Hepatocyte (in vitro differentiated cells): ENCODE measurements at regions not wholly inside any gene's neighbourhood (a gene's known extent, or its start where the extent isn't known, plus 50 kb on each side); places are given as distances from the start of the nearest gene placed in this dataset.

ENCODE experiments used
- DNase-seq: peaks from one replicate; pipeline ENCODE4 v3.0.0-alpha.2; 2016; ENCODE audit warnings: low spot score
- H2AFZ ChIP-seq: fragments of 200-600 bp; sonication (generic); 2 replicates; pipeline ENCODE4 v1.6.0; 2016; ENCODE audit warnings: antibody characterized with exemption, mild to moderate bottlenecking
- H3K27ac ChIP-seq: fragments of 200-600 bp; sonication (generic); 2 replicates; pipeline ENCODE4 v1.5.1; 2016; ENCODE audit warnings: mild to moderate bottlenecking
- H3K27me3 ChIP-seq: fragments of 200-600 bp; sonication (generic); 2 replicates; pipeline ENCODE4 v1.6.1; 2016
- H3K36me3 ChIP-seq: fragments of 200-600 bp; sonication (generic); replicated peaks from 2 replicates; pipeline ENCODE4 v1.5.1; 2016; ENCODE audit warnings: low read depth; ENCODE audit not compliant: insufficient read depth
- H3K4me1 ChIP-seq: fragments of 200-600 bp; sonication (generic); 2 replicates; pipeline ENCODE4 v1.5.1; 2016; ENCODE audit warnings: mild to moderate bottlenecking, moderate library complexity; ENCODE audit not compliant: insufficient read depth
- H3K4me2 ChIP-seq: fragments of 200-600 bp; sonication (generic); 2 replicates; pipeline ENCODE4 v1.6.0; 2016
- H3K4me3 ChIP-seq: fragments of 200-600 bp; sonication (generic); 2 replicates; pipeline ENCODE4 v1.5.1; 2016; ENCODE audit warnings: mild to moderate bottlenecking
- H3K79me2 ChIP-seq: fragments of 200-600 bp; sonication (generic); 2 replicates; pipeline ENCODE4 v1.6.0; 2017; ENCODE audit warnings: mild to moderate bottlenecking
- H3K9me2 ChIP-seq: fragments of 200-600 bp; sonication (generic); replicated peaks from 2 replicates; pipeline ENCODE4 v1.6.0; 2017; ENCODE audit warnings: mild to moderate bottlenecking; ENCODE audit not compliant: insufficient read depth
- H3K9me3 ChIP-seq: fragments of 200-600 bp; sonication (generic); 2 replicates; pipeline ENCODE4 v1.5.1; 2016; ENCODE audit warnings: low read depth, mild to moderate bottlenecking
- H4K20me1 ChIP-seq: fragments of 200-600 bp; sonication (generic); 2 replicates; pipeline ENCODE4 v1.6.0; 2016; ENCODE audit warnings: mild to moderate bottlenecking; ENCODE audit not compliant: insufficient read depth, poor library complexity, severe bottlenecking
- CTCF ChIP-seq: fragments of 200-600 bp; sonication (generic); IDR thresholded peaks from 2 replicates; pipeline ENCODE4 v1.5.1; 2016; ENCODE audit warnings: antibody characterized with exemption, mild to moderate bottlenecking; ENCODE audit not compliant: poor library complexity
- EZH2 ChIP-seq: fragments of 200-600 bp; sonication (generic); IDR thresholded peaks from 2 replicates; pipeline ENCODE4 v1.6.1; 2016; ENCODE audit warnings: antibody characterized with exemption, mild to moderate bottlenecking, borderline replicate concordance
- EZH2phosphoT487 ChIP-seq: fragments of 200-600 bp; sonication (generic); IDR thresholded peaks from one replicate; pipeline ENCODE4 v1.6.1; 2018; ENCODE audit warnings: antibody characterized with exemption, mild to moderate bottlenecking, low read depth, moderate library complexity; ENCODE audit not compliant: unreplicated experiment, severe bottlenecking
- WGBS: methylation state at CpG from one replicate; pipeline ENCODE4 v1.1.6; 2016; ENCODE audit warnings: low lambda C conversion rate; ENCODE audit errors: missing lambda C conversion rate; 5-methylcytosine and 5-hydroxymethylcytosine counted together

GRCh38 chr2:14182227-14182946 lies 450.1 kb upstream of the LRATD1 start:
- Histone ChIP-seq H3K27ac (no peak overlapping the region), H3K4me3 (no peak overlapping the region), H3K27me3 (no peaks in the 10 kb centered on the region), H3K36me3 (no peaks in the 10 kb centered on the region), H3K9me3 (no peaks in the 10 kb centered on the region), H3K79me2 (no peaks in the 10 kb centered on the region), H2AFZ (no peak overlapping the region), H4K20me1 (no peaks in the 10 kb centered on the region), H3K4me1 (no peaks in the 10 kb centered on the region), H3K4me2 (no peak overlapping the region), H3K9me2 (no peaks in the 10 kb centered on the region)
- TF ChIP-seq EZH2 = no peak
- TF ChIP-seq CTCF = no peak
- TF ChIP-seq EZH2phosphoT487 = no peak
- WGBS = 93% methylated on average over 16 of the region's 16 CpGs
- no peak for DNase-seq

- no peaks in the 10 kb centered on the region for H4K20me1 ChIP-seq
- H3K9me2 ChIP-seq = no peaks in the 10 kb centered on the region
- no peaks in the 10 kb centered on the region for H3K4me1 ChIP-seq
- H3K9me3 ChIP-seq = no peaks in the 10 kb centered on the region
- H3K79me2 ChIP-seq = no peaks in the 10 kb centered on the region
- DNase-seq = no peak
- H3K36me3 ChIP-seq = no peaks in the 10 kb centered on the region
- H3K27ac ChIP-seq = no peak overlapping the region
- TF ChIP-seq EZH2 = no peak
- no peak for TF ChIP-seq CTCF
- H3K4me2 ChIP-seq = no peak overlapping the region
- H3K27me3 ChIP-seq = no peaks in the 10 kb centered on the region
- 71% methylated on average over 2 of the region's 2 CpGs for WGBS
- H2AFZ ChIP-seq = no peak overlapping the region
- no peak overlapping the region for H3K4me3 ChIP-seq
Observed at GRCh38 chr2:14185906-14186305, 446.6 kb upstream of the LRATD1 start.

GRCh38 chr2:14188446-14188845 lies 444.1 kb upstream of the LRATD1 start:
- no peak for DNase-seq
- H3K27me3 ChIP-seq = no peaks in the 10 kb centered on the region
- no peaks in the 10 kb centered on the region for H4K20me1 ChIP-seq
- H3K36me3 ChIP-seq = no peaks in the 10 kb centered on the region
- H3K79me2 ChIP-seq = no peaks in the 10 kb centered on the region
- H3K9me3 ChIP-seq = no peaks in the 10 kb centered on the region
- H2AFZ ChIP-seq = no peak overlapping the region
- no peak overlapping the region for H3K4me2 ChIP-seq
- no peak overlapping the region for H3K4me3 ChIP-seq
- TF ChIP-seq EZH2 (no peak), EZH2phosphoT487 (no peak), CTCF (no peak)
- no peaks in the 10 kb centered on the region for H3K4me1 ChIP-seq
- 72% methylated on average over 6 of the region's 6 CpGs for WGBS
- peak overlapping the region; percentile 15 for H3K27ac ChIP-seq
- no peaks in the 10 kb centered on the region for H3K9me2 ChIP-seq

GRCh38 chr2:14189929-14190328 lies 442.6 kb upstream of the LRATD1 start:
- Histone ChIP-seq H3K27me3 (no peaks in the 10 kb centered on the region), H3K4me1 (no peaks in the 10 kb centered on the region), H3K27ac (peak overlapping the region; percentile 15), H4K20me1 (no peaks in the 10 kb centered on the region), H3K4me3 (no peak overlapping the region), H3K36me3 (no peaks in the 10 kb centered on the region), H3K9me3 (no peaks in the 10 kb centered on the region), H2AFZ (no peak overlapping the region), H3K79me2 (no peaks in the 10 kb centered on the region), H3K9me2 (no peaks in the 10 kb centered on the region), H3K4me2 (no peak overlapping the region)
- TF ChIP-seq EZH2phosphoT487 = no peak
- TF ChIP-seq CTCF = no peak
- no peak for DNase-seq
- 45% methylated on average over 2 of the region's 2 CpGs for WGBS
